Upper lobe of right lung (tissue), 1 donor: ENCODE measurements at regions not wholly inside any gene's neighbourhood (a gene's known extent, or its start where the extent isn't known, plus 50 kb on each side); places are given as distances from the start of the nearest gene placed in this dataset.

ENCODE experiments used
- ATAC-seq: fragments of 200-7000 bp; cut with Tn5 transposase; one replicate; pipeline ENCODE4 v1.9.1; 2020; ENCODE audit warnings: mild to moderate bottlenecking, moderate library complexity
- DNase-seq: peaks from one replicate; pipeline ENCODE4 v3.0.0-alpha.2; 2020
- H3K27ac ChIP-seq: fragments of 200-600 bp; one replicate; pipeline ENCODE4 v1.8.0; 2022
- H3K27me3 ChIP-seq: fragments of 200-600 bp; one replicate; pipeline ENCODE4 v1.8.0; 2022; ENCODE audit warnings: mild to moderate bottlenecking
- H3K36me3 ChIP-seq: fragments of 200-600 bp; one replicate; pipeline ENCODE4 v1.8.0; 2022
- H3K4me1 ChIP-seq: fragments of 200-600 bp; one replicate; pipeline ENCODE4 v1.8.0; 2022
- H3K4me3 ChIP-seq: fragments of 200-600 bp; one replicate; pipeline ENCODE4 v1.8.0; 2022; ENCODE audit warnings: mild to moderate bottlenecking
- H3K9me3 ChIP-seq: fragments of 200-600 bp; one replicate; pipeline ENCODE4 v1.8.0; 2022
- CTCF ChIP-seq: fragments of 200-600 bp; IDR thresholded peaks from one replicate; pipeline ENCODE4 v1.8.0; 2022; ENCODE audit warnings: antibody characterized with exemption
- intact Hi-C: fragments of 100-400 bp; cut with DNase I; formaldehyde crosslinking; loops from one replicate; pipeline ENCODE4 v1.11.0; 2022
- donor health status: DM: no; HTN: yes; CAD: no; lungs with severe emphysema.

- intact Hi-C loops = no loop called here
- Histone ChIP-seq H3K4me1 (no peaks in the 10 kb centered on the region), H3K9me3 (no peaks in the 10 kb centered on the region)
Measured at GRCh38 chr1:29969576-29969975, 733.3 kb downstream of the PTPRU start.

GRCh38 chr1:29967261-29967660 lies 730.9 kb downstream of the PTPRU start:
- DNase-seq (no peak), ATAC-seq (no peak)
- TF ChIP-seq CTCF = no peak
- Histone ChIP-seq H3K4me3 (no peak overlapping the region), H3K27ac (no peak overlapping the region), H3K27me3 (peaks cover 16% of the 10 kb centered on the region), H3K36me3 (no peaks in the 10 kb centered on the region), H3K4me1 (no peaks in the 10 kb centered on the region), H3K9me3 (no peaks in the 10 kb centered on the region)
- intact Hi-C loops = no loop called here

More at GRCh38 chr1:29969576-29969975, 733.3 kb downstream of the PTPRU start:
- ATAC-seq = no peak
- DNase-seq = no peak
- Histone ChIP-seq H3K36me3 (no peaks in the 10 kb centered on the region), H3K27me3 (no peaks in the 10 kb centered on the region), H3K27ac (no peak overlapping the region), H3K4me3 (no peak overlapping the region)
- no peak for TF ChIP-seq CTCF

GRCh38 chr1:29966526-29967045 lies 730.3 kb downstream of the PTPRU start:
- intact Hi-C loops = no loop called here
- no peak for ATAC-seq
- Histone ChIP-seq H3K36me3 (no peaks in the 10 kb centered on the region), H3K4me1 (no peaks in the 10 kb centered on the region), H3K9me3 (no peaks in the 10 kb centered on the region), H3K27ac (no peak overlapping the region), H3K27me3 (peaks cover 16% of the 10 kb centered on the region), H3K4me3 (no peak overlapping the region)
- no peak for DNase-seq
- no peak for TF ChIP-seq CTCF

- Histone ChIP-seq H3K9me3 (no peaks in the 10 kb centered on the region), H3K4me3 (no peak overlapping the region), H3K4me1 (no peaks in the 10 kb centered on the region), H3K36me3 (no peaks in the 10 kb centered on the region), H3K27ac (no peak overlapping the region), H3K27me3 (peaks cover 16% of the 10 kb centered on the region)
- no peak for DNase-seq
- TF ChIP-seq CTCF = no peak
- no peak for ATAC-seq
- intact Hi-C loops = no loop called here
Measured at GRCh38 chr1:29964718-29965533, 728.6 kb downstream of the PTPRU start.

- intact Hi-C loops = no loop called here
- H3K27ac ChIP-seq = no peak overlapping the region
- TF ChIP-seq CTCF = no peak
- H3K36me3 ChIP-seq = no peaks in the 10 kb centered on the region
- H3K27me3 ChIP-seq = peaks cover 16% of the 10 kb centered on the region
- H3K9me3 ChIP-seq = no peaks in the 10 kb centered on the region
- no peak for ATAC-seq
- H3K4me3 ChIP-seq = no peak overlapping the region
- no peak for DNase-seq
- H3K4me1 ChIP-seq = no peaks in the 10 kb centered on the region
Measured at GRCh38 chr1:29963946-29964345, 727.6 kb downstream of the PTPRU start.
